WTC11 (cell line): ENCODE measurements at regions not wholly inside any gene's neighbourhood (a gene's known extent, or its start where the extent isn't known, plus 50 kb on each side); places are given as distances from the start of the nearest gene placed in this dataset.

Experiments
- ATAC-seq: fragments of 200-7000 bp; cut with Tn5 transposase; 2 replicates; pipeline ENCODE4 v1.10.0; 2021; ENCODE audit warnings: mild to moderate bottlenecking, moderate library complexity
- CTCF ChIA-PET: fragments of 300-600 bp; sonication (Branson Sonifier 250); formaldehyde crosslinking; loops from one replicate; lab custom pipeline; 2021; ENCODE audit warnings: antibody characterized with exemption; lab: Charles Lee
- POLR2A ChIA-PET: fragments of 350-600 bp; sonication (Branson Sonifier 250); formaldehyde crosslinking; loops from one replicate; lab custom pipeline; 2021; ENCODE audit warnings: antibody characterized with exemption; lab: Charles Lee
- DNase-seq: peaks from one replicate; pipeline ENCODE4 v3.0.0; 2021; ENCODE audit warnings: low spot score
- H3K27ac Mint-ChIP-seq: 2 replicates; pipeline ENCODE4 v1.8.0; 2021; ENCODE audit warnings: mixed read lengths
- H3K27me3 Mint-ChIP-seq: 2 replicates; pipeline ENCODE4 v1.8.0; 2021; ENCODE audit warnings: low read depth, mild to moderate bottlenecking, moderate library complexity, mixed read lengths
- H3K36me3 Mint-ChIP-seq: 2 replicates; pipeline ENCODE4 v1.8.0; 2021; ENCODE audit warnings: mixed read lengths
- H3K4me1 Mint-ChIP-seq: 2 replicates; pipeline ENCODE4 v1.8.0; 2022; ENCODE audit warnings: mixed read lengths
- H3K4me3 Mint-ChIP-seq: 2 replicates; pipeline ENCODE4 v1.8.0; 2021; ENCODE audit warnings: mild to moderate bottlenecking, moderate library complexity, mixed read lengths
- H3K9me3 Mint-ChIP-seq: 2 replicates; pipeline ENCODE4 v1.8.0; 2021; ENCODE audit warnings: mixed read lengths
- AFF4 ChIP-seq: sonication (generic); formaldehyde crosslinking; IDR thresholded peaks from 2 replicates; pipeline ENCODE4 v1.8.1; 2023; ENCODE audit warnings: mild to moderate bottlenecking, missing genetic modification reagents, borderline replicate concordance
- ATF2 ChIP-seq: sonication (generic); formaldehyde crosslinking; IDR thresholded peaks from 2 replicates; pipeline ENCODE4 v1.8.1; 2022; ENCODE audit warnings: low read depth, missing genetic modification reagents, borderline replicate concordance
- CREM ChIP-seq: sonication (generic); formaldehyde crosslinking; IDR thresholded peaks from 2 replicates; pipeline ENCODE4 v1.8.1; 2022; ENCODE audit warnings: mild to moderate bottlenecking, missing genetic modification reagents, moderate library complexity
- CTCF ChIP-seq: fragments of 200-600 bp; IDR thresholded peaks from 2 replicates; pipeline ENCODE4 v1.8.0; 2022; ENCODE audit warnings: antibody characterized with exemption
- ELF4 ChIP-seq: sonication (generic); formaldehyde crosslinking; IDR thresholded peaks from 2 replicates; pipeline ENCODE4 v1.8.1; 2022; ENCODE audit warnings: low read depth, mild to moderate bottlenecking, moderate library complexity, missing genetic modification reagents
- GRHL2 ChIP-seq: fragments of 250-450 bp; sonication (Bioruptor Pico); IDR thresholded peaks from 2 replicates; pipeline ENCODE4 v1.8.0; 2022; ENCODE audit warnings: mild to moderate bottlenecking, moderate library complexity; ENCODE audit not compliant: insufficient replicate concordance, severe bottlenecking
- IRF2 ChIP-seq: sonication (generic); formaldehyde crosslinking; IDR thresholded peaks from 2 replicates; pipeline ENCODE4 v1.8.0; 2022; ENCODE audit warnings: low read depth, missing genetic modification reagents, borderline replicate concordance
- KAT7 ChIP-seq: sonication (generic); formaldehyde crosslinking; IDR thresholded peaks from 2 replicates; pipeline ENCODE4 v1.8.1; 2023; ENCODE audit warnings: missing genetic modification reagents, mild to moderate bottlenecking, borderline replicate concordance
- MAX ChIP-seq: sonication (generic); formaldehyde crosslinking; IDR thresholded peaks from 2 replicates; pipeline ENCODE4 v1.8.0; 2022; ENCODE audit warnings: mild to moderate bottlenecking, missing genetic modification reagents
- MXD4 ChIP-seq: fragments of 250-450 bp; sonication (Bioruptor Pico); IDR thresholded peaks from 2 replicates; pipeline ENCODE4 v1.8.0; 2021; ENCODE audit warnings: mild to moderate bottlenecking, moderate library complexity, borderline replicate concordance
- NFYB ChIP-seq: sonication (generic); formaldehyde crosslinking; conservative IDR thresholded peaks from 2 replicates; pipeline ENCODE4 v1.8.0; 2022; ENCODE audit warnings: low read depth, missing genetic modification reagents
- PRRX2 ChIP-seq: fragments of 250-450 bp; sonication (Bioruptor Pico); IDR thresholded peaks from 2 replicates; pipeline ENCODE4 v1.8.0; 2021; ENCODE audit warnings: mild to moderate bottlenecking
- SP1 ChIP-seq: sonication (generic); formaldehyde crosslinking; conservative IDR thresholded peaks from 2 replicates; pipeline ENCODE4 v1.8.1; 2022; ENCODE audit warnings: missing genetic modification reagents
- STAT6 ChIP-seq: sonication (generic); formaldehyde crosslinking; conservative IDR thresholded peaks from 2 replicates; pipeline ENCODE4 v1.8.1; 2023; ENCODE audit warnings: mild to moderate bottlenecking, low read depth, missing genetic modification reagents, moderate library complexity
- USF2 ChIP-seq: sonication (generic); formaldehyde crosslinking; IDR thresholded peaks from 2 replicates; pipeline ENCODE4 v1.8.1; 2023; ENCODE audit warnings: mild to moderate bottlenecking, missing genetic modification reagents, moderate library complexity
- ZBTB21 ChIP-seq: sonication (generic); formaldehyde crosslinking; IDR thresholded peaks from 2 replicates; pipeline ENCODE4 v1.8.1; 2023; ENCODE audit warnings: mild to moderate bottlenecking, missing genetic modification reagents, borderline replicate concordance
- ZNF219 ChIP-seq: sonication (generic); formaldehyde crosslinking; IDR thresholded peaks from 2 replicates; pipeline ENCODE4 v1.8.0; 2023; ENCODE audit warnings: missing genetic modification reagents, mild to moderate bottlenecking, borderline replicate concordance
- ZNF263 ChIP-seq: sonication (generic); formaldehyde crosslinking; IDR thresholded peaks from 2 replicates; pipeline ENCODE4 v1.8.1; 2022; ENCODE audit warnings: low read depth, mild to moderate bottlenecking, moderate library complexity, missing genetic modification reagents

GRCh38 chr20:51118985-51119527 is 96.1 kb upstream of the KCNG1 start:
- H3K27me3 Mint-ChIP-seq = no peaks in the 10 kb centered on the region; the same call in 1 of the 2 replicates
- CTCF ChIA-PET = interaction anchor here (1.0 to 2.4 kb wide), 4 partner anchors 102 to 207 kb away, joined by 3 to 8 read pairs (median 4); no protein-coding TSS in a partner anchor
- no peak overlapping the region for H3K27ac Mint-ChIP-seq
- POLR2A ChIA-PET = no interaction called here
- DNase-seq (no peak), ATAC-seq (peak; percentile 55)
- no peak for TF ChIP-seq CTCF
- no peak for TF ChIP-seq GRHL2 (CRISPR knock-in tag)
- no peak for TF ChIP-seq ZBTB21 (CRISPR knock-in tag)
- no peak for TF ChIP-seq NFYB
- TF ChIP-seq AFF4 (CRISPR knock-in tag) = no peak
- TF ChIP-seq STAT6 (CRISPR knock-in tag) = no peak
- no peak for TF ChIP-seq MXD4 (CRISPR knock-in tag)
- TF ChIP-seq IRF2 (CRISPR knock-in tag) = no peak
- no peak for TF ChIP-seq MAX (CRISPR knock-in tag)
- no peak for TF ChIP-seq USF2 (CRISPR knock-in tag)
- no peak for TF ChIP-seq CREM (CRISPR knock-in tag)
- no peak for TF ChIP-seq ELF4
- no peak for TF ChIP-seq ZNF263 (CRISPR knock-in tag)
- no peak for TF ChIP-seq ATF2
- TF ChIP-seq PRRX2 = no peak
- TF ChIP-seq ZNF219 (CRISPR knock-in tag) = no peak
- TF ChIP-seq SP1 = no peak
- no peak for TF ChIP-seq KAT7 (CRISPR knock-in tag)
- H3K9me3 Mint-ChIP-seq = no peaks in the 10 kb centered on the region
- H3K36me3 Mint-ChIP-seq = no peaks in the 10 kb centered on the region
- peaks cover 30% of the 10 kb centered on the region for H3K4me1 Mint-ChIP-seq
- H3K4me3 Mint-ChIP-seq = no peak overlapping the region
